Activated CD4-positive, alpha-beta T cell treated with anti-CD3 and anti-CD28 coated beads for 48 hours (primary cell): ENCODE measurements at regions not wholly inside any gene's neighbourhood (a gene's known extent, or its start where the extent isn't known, plus 50 kb on each side); places are given as distances from the start of the nearest gene placed in this dataset.
"Not testable (repeated sequence)": the region's sequence is repeated elsewhere in the genome, so short reads cannot be mapped to it uniquely, and the experiment has no call there.

Experiments used
- DNase-seq: peaks from one replicate; pipeline ENCODE4 v3.0.0-alpha.2; 2020

- DNase-seq, result no peak
Measured at GRCh38 chr11:129637983-129638776, 177.5 kb upstream of the TMEM45B start.

- peak; percentile 66 for DNase-seq
Measured at GRCh38 chr11:129639300-129639699, 176.3 kb upstream of the TMEM45B start.

GRCh38 chr11:129640671-129641070 is 175.0 kb upstream of the TMEM45B start:
- DNase-seq, result no peak

GRCh38 chr11:129643031-129643721 is 172.5 kb upstream of the TMEM45B start:
- peak; percentile 55 for DNase-seq

- DNase-seq, result no peak
Measured at GRCh38 chr11:129644326-129644725, 171.3 kb upstream of the TMEM45B start.

DNA sequence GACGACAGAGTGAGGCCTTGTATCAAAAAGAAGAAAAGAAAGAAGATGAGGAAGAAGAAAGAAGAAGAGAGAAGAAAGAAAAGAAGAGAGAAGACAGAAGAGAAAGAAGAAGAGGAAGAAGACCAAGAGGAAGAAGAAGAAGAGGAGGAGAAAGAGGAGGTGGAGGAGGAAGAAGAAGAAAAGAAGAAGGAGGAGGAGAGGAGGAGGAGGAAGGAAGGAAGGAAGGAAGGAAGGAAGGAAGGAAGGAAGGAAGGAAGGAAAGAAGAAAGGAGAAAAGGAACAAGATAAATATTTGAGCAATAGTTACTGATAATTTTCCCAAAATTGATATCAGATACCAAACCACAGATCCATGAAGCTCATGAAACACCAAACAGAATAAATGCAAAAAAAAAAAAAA is 169.7 kb upstream of the TMEM45B start:
- no peak for DNase-seq

GRCh38 chr11:129650044-129650443 is 165.6 kb upstream of the TMEM45B start:
- DNase-seq, result not testable (repeated sequence)

GRCh38 chr11:129652835-129653234 is 162.8 kb upstream of the TMEM45B start:
- DNase-seq, result no peak

GRCh38 chr11:129655247-129655832 is 160.3 kb upstream of the TMEM45B start:
- no peak for DNase-seq

DNA sequence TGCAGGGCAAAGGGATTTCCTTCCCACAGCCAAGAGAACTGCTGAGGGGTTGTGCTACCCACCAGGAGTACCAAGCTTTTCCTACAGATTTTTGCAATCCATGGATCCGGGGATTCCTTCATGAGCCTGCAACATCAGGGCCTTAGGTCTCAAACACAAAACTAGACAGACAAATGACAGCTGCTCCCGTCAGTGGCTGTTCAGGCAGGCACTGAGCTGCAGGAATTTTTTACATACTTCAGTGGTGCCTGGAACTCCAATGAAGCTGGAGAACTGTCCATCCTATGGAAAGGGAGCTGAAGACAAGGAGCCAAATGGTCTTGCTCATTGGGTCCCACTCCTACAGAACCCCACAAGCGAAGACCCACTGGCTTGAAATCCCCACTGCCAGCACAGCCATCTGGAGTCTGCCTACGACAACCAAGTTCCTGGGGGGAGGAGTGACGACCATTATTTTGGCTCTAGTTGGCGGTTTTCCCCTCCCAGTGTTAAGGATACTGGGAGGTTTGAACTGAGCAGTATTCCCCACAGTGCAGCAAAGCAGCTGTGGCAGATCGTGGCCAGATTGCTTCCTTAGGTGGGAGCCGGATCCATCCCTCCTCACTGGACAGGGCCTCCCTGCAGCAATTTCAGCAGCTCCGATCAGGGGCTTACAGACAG is 157.7 kb upstream of the TMEM45B start:
- DNase-seq, result no peak

GRCh38 chr11:129658526-129658867 is 157.2 kb upstream of the TMEM45B start:
- no peak for DNase-seq

GRCh38 chr11:129680907-129681306 is 134.7 kb upstream of the TMEM45B start:
- no peak for DNase-seq

- no peak for DNase-seq
Measured at GRCh38 chr11:129681344-129682114, 134.1 kb upstream of the TMEM45B start.

DNA sequence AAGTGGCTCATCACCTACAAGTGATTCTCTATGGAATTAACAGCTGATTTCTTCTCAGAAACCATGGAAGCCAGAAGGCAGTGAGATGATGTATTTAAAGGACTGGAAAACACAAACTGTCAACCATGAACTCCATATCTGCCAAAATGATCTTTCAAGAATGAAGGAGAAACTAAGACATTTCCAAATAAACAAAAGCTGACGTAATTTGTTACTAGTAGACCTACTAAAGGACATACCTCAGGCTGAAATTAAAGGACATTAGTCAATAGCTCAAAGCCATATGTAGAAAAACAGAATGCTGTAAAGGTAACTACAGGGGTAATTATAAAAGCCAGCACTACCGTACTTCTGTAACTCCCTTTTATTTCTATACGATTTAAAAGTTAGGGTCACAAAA is 129.4 kb upstream of the TMEM45B start:
- no peak for DNase-seq

DNA sequence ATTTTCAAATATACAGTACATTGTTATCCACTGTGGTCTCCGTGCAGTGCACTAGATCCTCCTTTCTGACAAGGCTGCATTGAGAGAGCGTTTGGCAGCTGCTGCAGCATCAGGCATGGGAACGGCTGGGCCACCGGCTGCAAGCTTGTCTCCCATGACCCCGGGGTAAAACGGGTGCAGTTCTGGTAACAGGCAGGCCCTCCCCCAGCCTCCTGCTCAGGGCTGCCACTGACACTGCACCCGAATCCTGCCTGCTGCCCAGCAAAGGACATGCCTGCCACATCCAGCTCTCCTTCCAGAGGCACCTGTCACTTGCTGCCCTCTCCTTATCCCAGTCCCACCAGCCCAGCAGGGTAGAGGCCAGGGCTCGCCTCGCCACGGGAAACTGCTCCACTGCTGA is 124.5 kb upstream of the TMEM45B start:
- DNase-seq, result no peak

- DNase-seq, result peak; percentile 41
Measured at GRCh38 chr11:129694538-129694937, 121.1 kb upstream of the TMEM45B start.

- no peak for DNase-seq
Measured at GRCh38 chr11:129694966-129695365, 120.7 kb upstream of the TMEM45B start.

DNA sequence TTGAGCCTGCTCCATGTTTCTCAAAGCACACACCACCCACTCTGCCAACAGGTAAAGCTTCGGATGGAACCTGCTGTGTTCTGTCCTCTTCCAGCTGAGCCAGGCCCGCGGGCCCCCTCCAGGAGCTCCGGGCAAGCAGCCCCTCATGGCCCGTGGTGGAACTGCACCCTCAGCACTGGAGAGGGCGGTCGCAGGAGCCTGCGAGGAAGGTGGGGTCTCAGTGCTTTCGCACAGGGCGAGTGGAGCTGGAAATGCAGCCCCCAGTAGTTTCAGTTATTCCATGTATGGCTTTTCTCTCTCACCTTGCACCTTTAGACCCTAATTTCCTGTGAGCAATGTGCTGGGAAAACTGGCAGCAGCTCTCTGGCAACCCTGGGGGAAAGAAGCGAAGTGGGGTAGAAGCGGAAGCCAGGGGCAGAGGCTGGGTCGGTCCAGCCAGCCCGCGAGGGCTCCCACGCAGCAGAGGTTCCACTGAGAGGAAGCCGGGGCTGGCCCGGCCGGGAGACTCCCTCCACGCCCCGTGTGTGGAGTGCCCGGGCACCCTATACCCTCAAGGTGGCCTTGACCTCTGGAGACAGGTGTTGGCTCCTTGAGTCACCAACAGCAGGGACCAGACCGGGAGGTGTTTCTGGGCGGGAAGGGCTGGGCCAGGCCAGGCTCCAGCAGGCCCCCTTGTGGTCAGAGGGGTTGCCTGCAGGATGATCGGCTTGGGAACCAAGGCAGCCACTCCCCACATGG is 119.9 kb upstream of the TMEM45B start:
- DNase-seq, result peak; percentile 80

DNA sequence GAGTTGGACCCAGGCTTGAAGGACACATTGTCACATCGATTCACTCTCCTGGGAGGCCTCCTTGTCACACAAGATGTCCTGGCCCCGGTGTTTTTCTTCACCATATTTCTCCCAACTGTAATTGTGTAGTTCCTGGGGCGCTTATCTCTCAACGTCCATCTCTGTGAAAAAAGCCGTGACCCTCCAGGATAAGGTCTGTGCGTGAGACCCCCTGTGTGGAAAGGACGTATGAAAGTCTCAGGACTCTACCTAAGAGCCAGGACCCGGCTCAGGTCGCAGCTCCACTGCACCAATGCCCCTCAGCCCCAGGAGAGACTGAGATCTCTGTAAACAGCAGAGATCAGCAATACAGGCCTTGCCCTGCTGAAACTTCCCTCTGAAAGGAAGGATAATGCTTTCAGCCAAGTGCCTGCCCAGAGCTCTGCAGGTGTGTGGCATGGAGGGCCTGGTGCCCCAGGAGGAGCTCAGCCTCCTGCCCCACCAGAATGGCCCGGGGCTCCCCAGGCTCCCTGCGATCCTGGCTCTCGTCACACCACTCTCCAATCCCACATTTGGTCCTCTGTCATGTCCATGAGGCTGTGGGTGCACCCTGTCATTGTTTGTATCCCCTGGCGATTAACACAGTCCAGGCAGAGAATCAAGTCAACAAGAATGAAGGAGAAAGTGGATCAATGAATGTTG is 119.2 kb upstream of the TMEM45B start:
- no peak for DNase-seq

- DNase-seq, result no peak
Measured at GRCh38 chr11:129698212-129698611, 117.4 kb upstream of the TMEM45B start.

DNA sequence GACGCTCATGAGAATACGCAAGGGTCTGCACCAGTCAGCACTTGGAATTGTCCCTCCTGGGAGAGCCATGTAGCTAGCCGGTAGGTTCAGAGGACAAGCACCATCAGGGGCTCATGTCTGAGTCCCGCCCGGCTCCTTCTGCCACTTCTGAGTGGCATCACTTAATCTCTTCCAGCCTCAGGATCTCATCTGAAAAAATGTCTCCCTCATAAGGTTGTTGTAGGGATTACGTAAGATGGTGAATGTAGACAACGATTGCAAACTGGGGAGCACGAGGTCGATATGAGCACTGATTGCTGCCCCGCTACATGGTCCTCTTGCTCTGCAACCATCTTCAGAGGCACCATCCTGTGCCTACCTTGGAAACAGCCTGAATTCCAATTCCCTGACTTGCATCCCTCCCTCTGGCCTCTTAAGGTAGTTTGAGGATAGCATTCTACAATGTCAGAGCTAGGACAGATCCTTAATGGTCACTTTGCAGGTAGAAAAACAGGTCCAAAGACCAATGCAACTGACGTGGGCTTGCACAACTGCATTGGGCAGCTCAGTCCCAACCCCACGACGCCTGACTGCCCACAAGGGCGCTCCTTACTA is 115.8 kb upstream of the TMEM45B start:
- DNase-seq, result no peak
